ENCODE measurements at regions not wholly inside any gene's neighbourhood (a gene's known extent, or its start where the extent isn't known, plus 50 kb on each side); places are given as distances from the start of the nearest gene placed in this dataset.

DNA sequence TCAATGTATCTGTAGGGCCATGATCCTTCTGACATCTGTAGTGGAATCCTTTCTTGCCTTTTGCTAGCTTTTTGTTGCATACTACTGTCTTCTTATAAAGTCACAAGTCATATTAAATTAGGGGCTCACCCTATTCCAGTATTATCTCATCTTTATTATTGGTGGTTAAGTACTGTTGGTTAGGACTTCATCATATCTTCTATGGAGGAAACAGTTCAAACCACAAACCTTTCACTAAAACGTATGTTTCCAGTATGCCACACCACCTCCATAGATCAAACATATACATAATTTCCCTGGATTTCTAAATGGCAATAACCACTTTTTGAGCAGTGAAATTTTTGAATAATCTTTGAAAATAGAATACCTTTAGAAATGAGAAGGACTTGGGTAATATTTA is 62.8 kb upstream of the PCDH9 start:
- H3K27me3 ChIP-seq (ENCODE audit: control insufficient read depth, insufficient read depth, low read length), result no peaks in the 10 kb centered on the region
- no peaks in the 10 kb centered on the region for H3K36me3 ChIP-seq (ENCODE audit: control insufficient read depth, insufficient read depth, low read length)
- no peak for DNase-seq (ENCODE audit: low read depth)
- TF ChIP-seq CTCF (IDR thresholded peaks at IDR 0.05; ENCODE audit: insufficient read depth, low read length, poor library complexity, severe bottlenecking), result no peak
- H3K4me3 ChIP-seq (ENCODE audit: low read depth, low read length), result no peak overlapping the region

DNA sequence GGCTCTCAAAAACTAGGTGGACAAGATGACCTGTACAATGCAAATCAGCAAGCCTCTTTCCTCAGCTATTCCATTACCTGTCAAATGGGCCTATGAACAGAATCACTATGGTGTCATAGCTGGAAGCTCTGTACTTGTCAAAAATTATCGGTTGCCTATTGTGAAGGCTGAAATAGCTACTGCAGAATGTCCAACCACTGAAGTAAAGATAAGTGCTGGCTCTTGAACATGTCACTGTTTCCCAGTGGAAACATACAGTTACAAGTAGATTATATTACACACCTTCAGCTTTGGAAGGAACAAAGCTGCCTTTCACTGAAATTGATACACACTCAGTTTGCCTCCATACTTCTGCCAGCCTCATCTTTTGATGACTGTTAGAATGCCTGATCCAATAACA is 55.5 kb upstream of the PCDH9 start:
- no peaks in the 10 kb centered on the region for H3K36me3 ChIP-seq (ENCODE audit: control insufficient read depth, insufficient read depth, low read length)
- TF ChIP-seq CTCF (IDR thresholded peaks at IDR 0.05; ENCODE audit: insufficient read depth, low read length, poor library complexity, severe bottlenecking), result no peak

GRCh38 chr13:67283637-67284036 is 53.5 kb upstream of the PCDH9 start:
- H3K36me3 ChIP-seq (ENCODE audit: control insufficient read depth, insufficient read depth, low read length), result no peaks in the 10 kb centered on the region
- DNase-seq (ENCODE audit: low read depth), result no peak
- no peaks in the 10 kb centered on the region for H3K27me3 ChIP-seq (ENCODE audit: control insufficient read depth, insufficient read depth, low read length)
- no peak overlapping the region for H3K4me3 ChIP-seq (ENCODE audit: low read depth, low read length)
- TF ChIP-seq CTCF (IDR thresholded peaks at IDR 0.05; ENCODE audit: insufficient read depth, low read length, poor library complexity, severe bottlenecking), result no peak

More for the DNA sequence above, 55.5 kb upstream of the PCDH9 start:
- DNase-seq (ENCODE audit: low read depth), result no peak
- H3K4me3 ChIP-seq (ENCODE audit: low read depth, low read length), result no peak overlapping the region
- H3K27me3 ChIP-seq (ENCODE audit: control insufficient read depth, insufficient read depth, low read length), result no peaks in the 10 kb centered on the region

- TF ChIP-seq CTCF (IDR thresholded peaks at IDR 0.05; ENCODE audit: insufficient read depth, low read length, poor library complexity, severe bottlenecking), result no peak
Measured at GRCh38 chr13:67281466-67281865, 51.3 kb upstream of the PCDH9 start.

More at GRCh38 chr13:67281466-67281865, 51.3 kb upstream of the PCDH9 start:
- H3K27me3 ChIP-seq (ENCODE audit: control insufficient read depth, insufficient read depth, low read length), result no peaks in the 10 kb centered on the region
- no peak for DNase-seq (ENCODE audit: low read depth)
- no peaks in the 10 kb centered on the region for H3K36me3 ChIP-seq (ENCODE audit: control insufficient read depth, insufficient read depth, low read length)
- no peak overlapping the region for H3K4me3 ChIP-seq (ENCODE audit: low read depth, low read length)
